NCI-H1694 (cell line): ENCODE measurements at regions not wholly inside any gene's neighbourhood (a gene's known extent, or its start where the extent isn't known, plus 50 kb on each side); places are given as distances from the start of the nearest gene placed in this dataset.

Experiments used
- DNase-seq: peaks from one replicate; lab custom pipeline; 2025; lab: John Stamatoyannopoulos, UW

- DNase-seq = no peak
Observed at GRCh38 chr16:5480431-5481195, 383.0 kb upstream of the EEF2KMT start.

- no peak for DNase-seq
Observed at GRCh38 chr16:5479926-5480325, 382.3 kb upstream of the EEF2KMT start.

GRCh38 chr16:5478036-5478435, 380.4 kb upstream of the EEF2KMT start:
- no peak for DNase-seq

- DNase-seq = no peak
Observed at GRCh38 chr16:5477251-5477650, 379.7 kb upstream of the EEF2KMT start.

- no peak for DNase-seq
Observed at GRCh38 chr16:5472552-5472951, 375.0 kb upstream of the EEF2KMT start.

- DNase-seq = no peak
Observed at GRCh38 chr16:5468488-5468887, 370.9 kb upstream of the EEF2KMT start.

- no peak for DNase-seq
Observed at GRCh38 chr16:5467552-5467951, 370.0 kb upstream of the EEF2KMT start.

GRCh38 chr16:5466551-5466950, 369.0 kb upstream of the EEF2KMT start:
- DNase-seq = no peak

- DNase-seq = no peak
Observed at GRCh38 chr16:5465714-5466113, 368.1 kb upstream of the EEF2KMT start.

- no peak for DNase-seq
Observed at GRCh38 chr16:5463820-5464219, 366.2 kb upstream of the EEF2KMT start.

GRCh38 chr16:5461574-5461973, 364.0 kb upstream of the EEF2KMT start:
- DNase-seq = no peak

- DNase-seq = no peak
Observed at GRCh38 chr16:5461141-5461540, 363.5 kb upstream of the EEF2KMT start.

- DNase-seq = no peak
Observed at GRCh38 chr16:5460701-5461100, 363.1 kb upstream of the EEF2KMT start.

GRCh38 chr16:5459863-5460262, 362.3 kb upstream of the EEF2KMT start:
- DNase-seq = no peak

GRCh38 chr16:5455110-5455509, 357.5 kb upstream of the EEF2KMT start:
- DNase-seq = no peak

GRCh38 chr16:5454349-5454748, 356.8 kb upstream of the EEF2KMT start:
- no peak for DNase-seq

GRCh38 chr16:5451641-5452040, 354.0 kb upstream of the EEF2KMT start:
- no peak for DNase-seq

- no peak for DNase-seq
Observed at GRCh38 chr16:5450409-5451104, 353.0 kb upstream of the EEF2KMT start.

GRCh38 chr16:5449901-5450300, 352.3 kb upstream of the EEF2KMT start:
- DNase-seq = no peak

- no peak for DNase-seq
Observed at GRCh38 chr16:5448798-5449197, 351.2 kb upstream of the EEF2KMT start.

- DNase-seq = no peak
Observed at GRCh38 chr16:5447734-5448133, 350.1 kb upstream of the EEF2KMT start.

- DNase-seq = no peak
Observed at GRCh38 chr16:5446623-5447240, 349.1 kb upstream of the EEF2KMT start.

- no peak for DNase-seq
Observed at GRCh38 chr16:5444189-5444588, 346.6 kb upstream of the EEF2KMT start.
